Activated B cell treated with CpG ODN at 0.5 μM for 24 hours (primary cell): ENCODE measurements at regions not wholly inside any gene's neighbourhood (a gene's known extent, or its start where the extent isn't known, plus 50 kb on each side); places are given as distances from the start of the nearest gene placed in this dataset.

Experiments
- ATAC-seq: fragments of 200-7000 bp; cut with Tn5 transposase; one replicate; pipeline ENCODE4 v1.10.0; 2021; ENCODE audit warnings: low read depth, mild to moderate bottlenecking, moderate library complexity
- CTCF ChIA-PET: fragments of 350-600 bp; sonication (Branson Sonifier 250); formaldehyde crosslinking; loops from one replicate; lab custom pipeline; 2021; ENCODE audit warnings: antibody characterized with exemption; lab: Charles Lee
- POLR2A ChIA-PET: fragments of 350-600 bp; sonication (Branson Sonifier 250); formaldehyde crosslinking; loops from one replicate; lab custom pipeline; 2021; ENCODE audit warnings: antibody characterized with exemption; lab: Charles Lee
- DNase-seq: peaks from one replicate; pipeline ENCODE4 v3.0.0; 2022
- H3K27ac Mint-ChIP-seq: one replicate; pipeline ENCODE4 v1.8.0; 2020; ENCODE audit warnings: mixed read lengths
- H3K27me3 Mint-ChIP-seq: one replicate; pipeline ENCODE4 v1.8.0; 2021; ENCODE audit warnings: mixed read lengths
- H3K36me3 Mint-ChIP-seq: one replicate; pipeline ENCODE4 v1.8.0; 2021; ENCODE audit warnings: low read depth, mixed read lengths
- H3K4me1 Mint-ChIP-seq: one replicate; pipeline ENCODE4 v1.8.0; 2021; ENCODE audit warnings: mixed read lengths
- H3K4me3 Mint-ChIP-seq: one replicate; pipeline ENCODE4 v1.8.0; 2020; ENCODE audit warnings: mild to moderate bottlenecking, mixed read lengths
- H3K9me3 Mint-ChIP-seq: one replicate; pipeline ENCODE4 v1.8.0; 2020; ENCODE audit warnings: mixed read lengths
- intact Hi-C: fragments of 100-400 bp; cut with micrococcal nuclease; formaldehyde crosslinking; loops from one replicate; pipeline ENCODE4 v1.15.1; 2024
- TF ChIP-seq, protein P1 (sequence below): fragments of 200-600 bp; IDR thresholded peaks from one replicate; pipeline ENCODE4 v1.8.0; 2022; ENCODE audit warnings: antibody characterized with exemption, mild to moderate bottlenecking

GRCh38 chr1:237975376-237975775 is 84.7 kb upstream of the ZP4 start:
- Mint-ChIP-seq H3K4me1 (no peaks in the 10 kb centered on the region), H3K27ac (no peak overlapping the region), H3K4me3 (no peak overlapping the region), H3K9me3 (peaks cover under 1% of the 10 kb centered on the region), H3K36me3 (no peaks in the 10 kb centered on the region), H3K27me3 (no peaks in the 10 kb centered on the region)
- intact Hi-C loops: no loop called here
- ChIA-PET CTCF (no interaction called here), POLR2A (no interaction called here)
- TF ChIP-seq, protein P1, sequence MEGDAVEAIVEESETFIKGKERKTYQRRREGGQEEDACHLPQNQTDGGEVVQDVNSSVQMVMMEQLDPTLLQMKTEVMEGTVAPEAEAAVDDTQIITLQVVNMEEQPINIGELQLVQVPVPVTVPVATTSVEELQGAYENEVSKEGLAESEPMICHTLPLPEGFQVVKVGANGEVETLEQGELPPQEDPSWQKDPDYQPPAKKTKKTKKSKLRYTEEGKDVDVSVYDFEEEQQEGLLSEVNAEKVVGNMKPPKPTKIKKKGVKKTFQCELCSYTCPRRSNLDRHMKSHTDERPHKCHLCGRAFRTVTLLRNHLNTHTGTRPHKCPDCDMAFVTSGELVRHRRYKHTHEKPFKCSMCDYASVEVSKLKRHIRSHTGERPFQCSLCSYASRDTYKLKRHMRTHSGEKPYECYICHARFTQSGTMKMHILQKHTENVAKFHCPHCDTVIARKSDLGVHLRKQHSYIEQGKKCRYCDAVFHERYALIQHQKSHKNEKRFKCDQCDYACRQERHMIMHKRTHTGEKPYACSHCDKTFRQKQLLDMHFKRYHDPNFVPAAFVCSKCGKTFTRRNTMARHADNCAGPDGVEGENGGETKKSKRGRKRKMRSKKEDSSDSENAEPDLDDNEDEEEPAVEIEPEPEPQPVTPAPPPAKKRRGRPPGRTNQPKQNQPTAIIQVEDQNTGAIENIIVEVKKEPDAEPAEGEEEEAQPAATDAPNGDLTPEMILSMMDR: no peak
- no peak for DNase-seq
- ATAC-seq: no peak

DNA sequence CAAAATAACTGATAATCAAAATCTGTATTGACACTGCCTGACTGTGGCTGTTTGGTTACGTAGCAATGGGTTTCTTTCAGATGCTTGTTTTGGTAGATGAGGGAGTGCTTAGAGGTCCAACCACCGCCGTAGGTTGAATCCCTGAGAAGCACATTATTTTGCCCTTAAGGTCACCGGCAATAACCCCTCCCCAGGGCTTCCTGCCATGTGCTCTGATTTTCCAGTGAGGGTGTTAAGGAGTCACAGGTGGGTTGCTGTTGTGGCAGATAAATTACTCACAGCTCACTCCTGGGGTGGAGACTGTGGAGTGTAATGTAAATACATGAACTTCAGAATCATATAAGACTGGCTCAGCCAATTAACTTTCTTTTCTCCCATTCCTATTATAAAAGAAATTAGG is 81.5 kb upstream of the ZP4 start:
- no peak for DNase-seq
- Mint-ChIP-seq H3K27me3 (no peaks in the 10 kb centered on the region), H3K27ac (no peak overlapping the region), H3K9me3 (peaks cover 2% of the 10 kb centered on the region), H3K4me1 (no peaks in the 10 kb centered on the region), H3K36me3 (no peaks in the 10 kb centered on the region), H3K4me3 (no peak overlapping the region)
- TF ChIP-seq, protein P1: no peak
- ATAC-seq: no peak
- CTCF ChIA-PET: no interaction called here
- POLR2A ChIA-PET: no interaction called here
- intact Hi-C loops: no loop called here

DNA sequence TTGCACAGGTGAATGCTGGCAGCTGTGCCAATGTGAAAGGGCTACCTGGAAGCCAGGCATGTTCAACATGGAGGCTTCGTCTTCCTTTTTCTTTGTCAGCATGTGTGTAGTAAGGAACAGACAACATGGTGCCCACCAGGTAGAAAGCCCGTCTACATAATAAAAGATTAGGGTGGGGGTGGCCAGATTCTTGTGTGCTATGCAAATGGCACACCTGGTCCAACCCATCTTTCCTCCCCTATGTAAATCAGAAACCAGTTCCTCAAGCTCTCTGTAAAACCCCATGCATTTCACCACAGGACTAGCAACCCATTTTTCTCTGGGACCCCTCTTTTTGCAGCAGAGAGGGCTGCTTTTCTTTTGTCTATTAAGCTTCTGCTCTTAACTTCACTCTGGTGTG is 72.3 kb upstream of the ZP4 start:
- H3K4me1 Mint-ChIP-seq: no peaks in the 10 kb centered on the region
- TF ChIP-seq, protein P1: no peak
- ChIA-PET POLR2A (no interaction called here), CTCF (no interaction called here)
- no peaks in the 10 kb centered on the region for H3K9me3 Mint-ChIP-seq
- no peaks in the 10 kb centered on the region for H3K27me3 Mint-ChIP-seq
- H3K4me3 Mint-ChIP-seq: no peak overlapping the region
- intact Hi-C loops: no loop called here
- DNase-seq: no peak
- H3K27ac Mint-ChIP-seq: no peak overlapping the region
- no peak for ATAC-seq
- H3K36me3 Mint-ChIP-seq: no peaks in the 10 kb centered on the region

DNA sequence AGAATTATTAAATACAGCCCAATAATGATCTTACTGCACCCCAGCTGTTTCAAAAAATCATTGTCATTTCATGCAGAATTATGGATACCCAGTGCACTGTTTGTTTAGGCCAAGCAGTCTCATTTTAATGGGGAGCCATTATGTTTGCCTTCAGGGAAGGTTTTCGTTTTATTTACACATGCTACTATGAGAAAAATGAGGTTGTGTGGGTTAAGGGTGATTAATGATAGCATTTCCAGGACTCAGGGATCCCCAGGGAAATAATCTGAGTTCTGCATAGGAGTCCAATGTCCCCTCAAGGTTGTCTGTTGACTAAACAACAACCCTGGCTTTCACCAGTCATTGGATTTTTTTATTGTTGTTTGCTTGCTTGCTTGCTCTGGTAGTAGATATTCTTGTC is 71.0 kb upstream of the ZP4 start:
- Mint-ChIP-seq H3K27ac (no peak overlapping the region), H3K4me3 (no peak overlapping the region), H3K27me3 (no peaks in the 10 kb centered on the region), H3K4me1 (no peaks in the 10 kb centered on the region), H3K36me3 (no peaks in the 10 kb centered on the region), H3K9me3 (no peaks in the 10 kb centered on the region)
- no peak for ATAC-seq
- ChIA-PET POLR2A (no interaction called here), CTCF (no interaction called here)
- TF ChIP-seq, protein P1: no peak
- DNase-seq: no peak
- intact Hi-C loops: no loop called here

DNA sequence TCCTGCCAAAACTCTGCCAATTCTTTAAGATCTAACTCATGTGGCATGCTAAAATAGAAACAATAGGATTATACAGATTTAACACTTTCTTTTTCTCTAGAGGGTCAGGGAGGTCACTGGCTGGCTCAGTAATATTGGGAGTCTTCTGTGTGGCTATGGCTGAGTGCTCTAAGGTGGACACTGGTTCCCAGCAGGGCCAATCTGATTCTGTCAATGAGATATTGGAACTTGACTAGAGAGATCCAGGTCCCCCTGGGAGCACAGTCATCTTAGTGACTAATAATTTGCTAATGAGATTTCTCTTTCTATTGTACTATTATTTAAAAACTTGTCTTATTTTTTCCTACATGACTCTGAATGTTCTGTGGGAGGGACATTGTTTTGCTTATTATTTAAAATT is 69.1 kb upstream of the ZP4 start:
- no peak overlapping the region for H3K4me3 Mint-ChIP-seq
- DNase-seq (no peak), ATAC-seq (no peak)
- POLR2A ChIA-PET: no interaction called here
- TF ChIP-seq, protein P1: no peak
- CTCF ChIA-PET: no interaction called here
- no peaks in the 10 kb centered on the region for H3K4me1 Mint-ChIP-seq
- H3K9me3 Mint-ChIP-seq: no peaks in the 10 kb centered on the region
- intact Hi-C loops: no loop called here
- no peak overlapping the region for H3K27ac Mint-ChIP-seq
- H3K27me3 Mint-ChIP-seq: no peaks in the 10 kb centered on the region
- H3K36me3 Mint-ChIP-seq: no peaks in the 10 kb centered on the region
